HL-60 (cell line): ENCODE measurements at regions not wholly inside any gene's neighbourhood (a gene's known extent, or its start where the extent isn't known, plus 50 kb on each side); places are given as distances from the start of the nearest gene placed in this dataset.

Experiments
- DNase-seq, 2 experiments: peaks; one replicate each; pipeline ENCODE4 v3.0.0-alpha.2; 2010 to 2020; ENCODE audit warnings: low read depth in 1 of 2, low spot score in 1 of 2
- H3K27ac ChIP-seq: fragments of 250-450 bp; sonication (Bioruptor Pico); replicated peaks from 2 replicates; pipeline ENCODE4 v1.5.1; 2020; ENCODE audit warnings: mild to moderate bottlenecking, moderate library complexity
- H3K27me3 ChIP-seq: fragments of 250-450 bp; sonication (Bioruptor Pico); 2 replicates; pipeline ENCODE4 v1.5.1; 2021; ENCODE audit warnings: mild to moderate bottlenecking, moderate library complexity; ENCODE audit not compliant: insufficient read depth, poor library complexity, severe bottlenecking
- H3K4me3 ChIP-seq: replicated peaks from 2 replicates; pipeline ENCODE4 v1.5.1; 2011; ENCODE audit warnings: mild to moderate bottlenecking, control low read depth, low read length; ENCODE audit not compliant: insufficient read depth
- CTCF ChIP-seq: IDR thresholded peaks from one replicate; pipeline ENCODE4 v1.5.1; 2011; ENCODE audit warnings: low read length, control low read depth, inconsistent platforms; ENCODE audit not compliant: insufficient read depth
- GABPA ChIP-seq: IDR thresholded peaks from 2 replicates; pipeline ENCODE4 v1.6.1; 2012; ENCODE audit warnings: low read depth
- POLR2AphosphoS5 ChIP-seq: IDR thresholded peaks from 2 replicates; pipeline ENCODE4 v1.6.1; 2012; ENCODE audit warnings: low read depth
- REST ChIP-seq: IDR thresholded peaks from 2 replicates; pipeline ENCODE4 v1.6.1; 2012; ENCODE audit warnings: low read depth; ENCODE audit not compliant: insufficient replicate concordance
- SPI1 ChIP-seq: IDR thresholded peaks from 2 replicates; pipeline ENCODE4 v1.6.1; 2012; ENCODE audit warnings: low read depth, mild to moderate bottlenecking, borderline replicate concordance

GRCh38 chr22:22400099-22400498, 108.4 kb downstream of the ZNF280B start:
- Histone ChIP-seq H3K4me3 (no peak overlapping the region), H3K27me3 (no peaks in the 10 kb centered on the region), H3K27ac (no peak overlapping the region)
- TF ChIP-seq CTCF (no peak), REST (no peak), SPI1 (no peak), POLR2AphosphoS5 (no peak), GABPA (no peak)
- DNase-seq = no peak

GRCh38 chr22:22400964-22401363, 107.6 kb downstream of the ZNF280B start:
- no peak for DNase-seq
- TF ChIP-seq GABPA = no peak
- TF ChIP-seq POLR2AphosphoS5 = no peak
- TF ChIP-seq CTCF = no peak
- TF ChIP-seq REST = no peak
- no peak for TF ChIP-seq SPI1

GRCh38 chr22:22401381-22401780, 107.2 kb downstream of the ZNF280B start:
- H3K4me3 ChIP-seq = no peak overlapping the region
- no peak for DNase-seq
- TF ChIP-seq SPI1 (no peak), REST (no peak), POLR2AphosphoS5 (no peak), CTCF (no peak), GABPA (no peak)
- no peak overlapping the region for H3K27ac ChIP-seq
- no peaks in the 10 kb centered on the region for H3K27me3 ChIP-seq

More at GRCh38 chr22:22400964-22401363, 107.6 kb downstream of the ZNF280B start:
- no peak overlapping the region for H3K27ac ChIP-seq
- H3K27me3 ChIP-seq = no peaks in the 10 kb centered on the region
- H3K4me3 ChIP-seq = no peak overlapping the region
